GM19455 (cell line): ENCODE measurements at regions not wholly inside any gene's neighbourhood (a gene's known extent, or its start where the extent isn't known, plus 50 kb on each side); places are given as distances from the start of the nearest gene placed in this dataset.
"Not testable (repeated sequence)": the region's sequence is repeated elsewhere in the genome, so short reads cannot be mapped to it uniquely, and the experiment has no call there.

ENCODE experiments used
- ATAC-seq: cut with Tn5 transposase; IDR thresholded peaks from one replicate; pipeline ENCODE4 v1.9.1; 2021; ENCODE audit not compliant: unreplicated experiment

- no peak for ATAC-seq
Measured at GRCh38 chr21:28324690-28325089, 668.0 kb downstream of the LTN1 start.

GRCh38 chr21:28317177-28317950, 675.3 kb downstream of the LTN1 start:
- ATAC-seq = no peak

GRCh38 chr21:28311411-28312190, 681.1 kb downstream of the LTN1 start:
- ATAC-seq = no peak

- no peak for ATAC-seq
Measured at GRCh38 chr21:28310711-28311110, 682.0 kb downstream of the LTN1 start.

GRCh38 chr21:28310171-28310685, 682.4 kb downstream of the LTN1 start:
- no peak for ATAC-seq

GRCh38 chr21:28309596-28309995, 683.1 kb downstream of the LTN1 start:
- ATAC-seq = no peak

GRCh38 chr21:28308516-28308915, 684.2 kb downstream of the LTN1 start:
- no peak for ATAC-seq

- no peak for ATAC-seq
Measured at GRCh38 chr21:28299946-28300345, 692.7 kb downstream of the LTN1 start.

GRCh38 chr21:28298251-28298672, 694.4 kb downstream of the LTN1 start:
- no peak for ATAC-seq

GRCh38 chr21:28294051-28294450, 698.6 kb downstream of the LTN1 start:
- no peak for ATAC-seq

GRCh38 chr21:28283641-28284490, 708.8 kb downstream of the LTN1 start:
- ATAC-seq = no peak

- no peak for ATAC-seq
Measured at GRCh38 chr21:28282833-28283232, 709.8 kb downstream of the LTN1 start.

GRCh38 chr21:28281357-28281756, 711.3 kb downstream of the LTN1 start:
- not testable (repeated sequence) for ATAC-seq

- no peak for ATAC-seq
Measured at GRCh38 chr21:28280611-28281010, 712.1 kb downstream of the LTN1 start.

GRCh38 chr21:28277324-28277723, 715.4 kb downstream of the LTN1 start:
- ATAC-seq = no peak

GRCh38 chr21:28272272-28272992, 720.2 kb downstream of the LTN1 start:
- no peak for ATAC-seq

- ATAC-seq = no peak
Measured at GRCh38 chr21:28269173-28269572, 723.5 kb downstream of the LTN1 start.

GRCh38 chr21:28268685-28269084, 724.0 kb downstream of the LTN1 start:
- ATAC-seq = no peak

GRCh38 chr21:28267449-28267848, 725.2 kb downstream of the LTN1 start:
- ATAC-seq = no peak

- ATAC-seq = no peak
Measured at GRCh38 chr21:28266061-28266460, 726.6 kb downstream of the LTN1 start.
